ENCODE measurements at regions not wholly inside any gene's neighbourhood (a gene's known extent, or its start where the extent isn't known, plus 50 kb on each side); places are given as distances from the start of the nearest gene placed in this dataset.

DNA sequence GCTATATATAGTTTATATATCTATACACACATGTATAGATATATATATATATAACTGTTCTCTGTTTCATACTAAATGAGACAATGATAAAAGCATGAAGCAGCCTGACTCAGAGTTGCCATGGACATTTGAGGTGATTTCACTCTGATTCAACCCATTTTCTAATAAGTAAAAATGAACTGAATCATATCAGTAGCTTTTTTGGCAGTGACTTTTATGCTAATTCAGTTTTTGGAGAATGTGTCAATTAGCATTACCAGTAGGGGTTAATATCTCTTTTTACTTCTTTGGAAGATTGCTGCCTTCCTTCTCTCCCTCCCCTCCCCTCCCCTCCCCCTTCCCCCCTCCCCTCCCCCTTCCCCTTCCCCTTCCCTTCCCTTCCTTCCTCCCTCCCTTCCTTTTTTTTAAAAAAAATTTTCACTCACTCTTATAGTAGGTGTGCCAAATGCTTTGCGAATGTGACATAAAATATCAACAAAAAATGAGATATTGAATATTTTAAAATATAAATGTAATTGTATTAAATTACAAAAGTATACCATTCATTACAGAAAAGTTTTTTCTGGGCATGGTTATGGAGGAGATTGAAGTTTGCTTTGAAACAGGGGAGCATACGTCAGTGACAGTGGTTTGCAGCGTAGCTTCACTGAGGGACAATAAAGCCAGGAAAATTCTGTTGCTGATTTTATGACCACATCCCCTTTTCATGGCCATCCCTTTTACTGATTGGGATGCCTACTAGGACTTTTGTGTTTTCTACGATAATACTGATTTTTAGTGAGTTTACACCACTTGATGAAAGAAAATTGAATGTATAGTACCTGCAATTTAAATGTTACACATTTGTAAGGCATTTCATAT is 64.0 kb upstream of the KLF6 start:
- TF ChIP-seq, protein P1, sequence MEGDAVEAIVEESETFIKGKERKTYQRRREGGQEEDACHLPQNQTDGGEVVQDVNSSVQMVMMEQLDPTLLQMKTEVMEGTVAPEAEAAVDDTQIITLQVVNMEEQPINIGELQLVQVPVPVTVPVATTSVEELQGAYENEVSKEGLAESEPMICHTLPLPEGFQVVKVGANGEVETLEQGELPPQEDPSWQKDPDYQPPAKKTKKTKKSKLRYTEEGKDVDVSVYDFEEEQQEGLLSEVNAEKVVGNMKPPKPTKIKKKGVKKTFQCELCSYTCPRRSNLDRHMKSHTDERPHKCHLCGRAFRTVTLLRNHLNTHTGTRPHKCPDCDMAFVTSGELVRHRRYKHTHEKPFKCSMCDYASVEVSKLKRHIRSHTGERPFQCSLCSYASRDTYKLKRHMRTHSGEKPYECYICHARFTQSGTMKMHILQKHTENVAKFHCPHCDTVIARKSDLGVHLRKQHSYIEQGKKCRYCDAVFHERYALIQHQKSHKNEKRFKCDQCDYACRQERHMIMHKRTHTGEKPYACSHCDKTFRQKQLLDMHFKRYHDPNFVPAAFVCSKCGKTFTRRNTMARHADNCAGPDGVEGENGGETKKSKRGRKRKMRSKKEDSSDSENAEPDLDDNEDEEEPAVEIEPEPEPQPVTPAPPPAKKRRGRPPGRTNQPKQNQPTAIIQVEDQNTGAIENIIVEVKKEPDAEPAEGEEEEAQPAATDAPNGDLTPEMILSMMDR (IDR thresholded peaks at IDR 0.05) = no peak
- TF ChIP-seq POLR2AphosphoS5 (IDR thresholded peaks at IDR 0.05; ENCODE audit: low read depth, low read length) = no peak

Measured in Panc1 (cell line).